ENCODE measurements at regions not wholly inside any gene's neighbourhood (a gene's known extent, or its start where the extent isn't known, plus 50 kb on each side); places are given as distances from the start of the nearest gene placed in this dataset.

- no peak overlapping the region for H3K4me3 Mint-ChIP-seq
- Histone ChIP-seq H3K4me2 (no peak overlapping the region), H3K79me2 (replicated peaks; ENCODE audit: insufficient read depth) (no peaks in the 10 kb centered on the region), H3F3A (replicated peaks; ENCODE audit: low read depth) (no peaks in the 10 kb centered on the region), H2AFZ (no peak overlapping the region), H3K27ac (ENCODE audit: low read depth) (no peak overlapping the region), H3K4me1 (ENCODE audit: insufficient read depth) (no peaks in the 10 kb centered on the region), H3K27me3 (ENCODE audit: insufficient read depth) (no peaks in the 10 kb centered on the region), H3K36me3 (ENCODE audit: insufficient read depth) (no peaks in the 10 kb centered on the region), H3K4me3 (no peak overlapping the region), H3K9me2 (ENCODE audit: insufficient read depth) (peaks cover 4% of the 10 kb centered on the region; the same call in 1 of the 2 replicates), H4K20me1 (replicated peaks; ENCODE audit: insufficient read depth) (no peaks in the 10 kb centered on the region)
- H3K9me3 Mint-ChIP-seq, result peaks cover 7% of the 10 kb centered on the region; the same call in 2 of the 3 replicates
- H3K27ac Mint-ChIP-seq, result no peak overlapping the region
- peaks cover 2% of the 10 kb centered on the region; the same call in 1 of the 3 replicates for H3K4me1 Mint-ChIP-seq
- H3K27me3 Mint-ChIP-seq (ENCODE audit: insufficient read depth, low read depth, poor library complexity), result no peaks in the 10 kb centered on the region
- DNase-seq (ENCODE audit: low spot score) (no peak), ATAC-seq (no peak)
- TF ChIP-seq, protein P1, sequence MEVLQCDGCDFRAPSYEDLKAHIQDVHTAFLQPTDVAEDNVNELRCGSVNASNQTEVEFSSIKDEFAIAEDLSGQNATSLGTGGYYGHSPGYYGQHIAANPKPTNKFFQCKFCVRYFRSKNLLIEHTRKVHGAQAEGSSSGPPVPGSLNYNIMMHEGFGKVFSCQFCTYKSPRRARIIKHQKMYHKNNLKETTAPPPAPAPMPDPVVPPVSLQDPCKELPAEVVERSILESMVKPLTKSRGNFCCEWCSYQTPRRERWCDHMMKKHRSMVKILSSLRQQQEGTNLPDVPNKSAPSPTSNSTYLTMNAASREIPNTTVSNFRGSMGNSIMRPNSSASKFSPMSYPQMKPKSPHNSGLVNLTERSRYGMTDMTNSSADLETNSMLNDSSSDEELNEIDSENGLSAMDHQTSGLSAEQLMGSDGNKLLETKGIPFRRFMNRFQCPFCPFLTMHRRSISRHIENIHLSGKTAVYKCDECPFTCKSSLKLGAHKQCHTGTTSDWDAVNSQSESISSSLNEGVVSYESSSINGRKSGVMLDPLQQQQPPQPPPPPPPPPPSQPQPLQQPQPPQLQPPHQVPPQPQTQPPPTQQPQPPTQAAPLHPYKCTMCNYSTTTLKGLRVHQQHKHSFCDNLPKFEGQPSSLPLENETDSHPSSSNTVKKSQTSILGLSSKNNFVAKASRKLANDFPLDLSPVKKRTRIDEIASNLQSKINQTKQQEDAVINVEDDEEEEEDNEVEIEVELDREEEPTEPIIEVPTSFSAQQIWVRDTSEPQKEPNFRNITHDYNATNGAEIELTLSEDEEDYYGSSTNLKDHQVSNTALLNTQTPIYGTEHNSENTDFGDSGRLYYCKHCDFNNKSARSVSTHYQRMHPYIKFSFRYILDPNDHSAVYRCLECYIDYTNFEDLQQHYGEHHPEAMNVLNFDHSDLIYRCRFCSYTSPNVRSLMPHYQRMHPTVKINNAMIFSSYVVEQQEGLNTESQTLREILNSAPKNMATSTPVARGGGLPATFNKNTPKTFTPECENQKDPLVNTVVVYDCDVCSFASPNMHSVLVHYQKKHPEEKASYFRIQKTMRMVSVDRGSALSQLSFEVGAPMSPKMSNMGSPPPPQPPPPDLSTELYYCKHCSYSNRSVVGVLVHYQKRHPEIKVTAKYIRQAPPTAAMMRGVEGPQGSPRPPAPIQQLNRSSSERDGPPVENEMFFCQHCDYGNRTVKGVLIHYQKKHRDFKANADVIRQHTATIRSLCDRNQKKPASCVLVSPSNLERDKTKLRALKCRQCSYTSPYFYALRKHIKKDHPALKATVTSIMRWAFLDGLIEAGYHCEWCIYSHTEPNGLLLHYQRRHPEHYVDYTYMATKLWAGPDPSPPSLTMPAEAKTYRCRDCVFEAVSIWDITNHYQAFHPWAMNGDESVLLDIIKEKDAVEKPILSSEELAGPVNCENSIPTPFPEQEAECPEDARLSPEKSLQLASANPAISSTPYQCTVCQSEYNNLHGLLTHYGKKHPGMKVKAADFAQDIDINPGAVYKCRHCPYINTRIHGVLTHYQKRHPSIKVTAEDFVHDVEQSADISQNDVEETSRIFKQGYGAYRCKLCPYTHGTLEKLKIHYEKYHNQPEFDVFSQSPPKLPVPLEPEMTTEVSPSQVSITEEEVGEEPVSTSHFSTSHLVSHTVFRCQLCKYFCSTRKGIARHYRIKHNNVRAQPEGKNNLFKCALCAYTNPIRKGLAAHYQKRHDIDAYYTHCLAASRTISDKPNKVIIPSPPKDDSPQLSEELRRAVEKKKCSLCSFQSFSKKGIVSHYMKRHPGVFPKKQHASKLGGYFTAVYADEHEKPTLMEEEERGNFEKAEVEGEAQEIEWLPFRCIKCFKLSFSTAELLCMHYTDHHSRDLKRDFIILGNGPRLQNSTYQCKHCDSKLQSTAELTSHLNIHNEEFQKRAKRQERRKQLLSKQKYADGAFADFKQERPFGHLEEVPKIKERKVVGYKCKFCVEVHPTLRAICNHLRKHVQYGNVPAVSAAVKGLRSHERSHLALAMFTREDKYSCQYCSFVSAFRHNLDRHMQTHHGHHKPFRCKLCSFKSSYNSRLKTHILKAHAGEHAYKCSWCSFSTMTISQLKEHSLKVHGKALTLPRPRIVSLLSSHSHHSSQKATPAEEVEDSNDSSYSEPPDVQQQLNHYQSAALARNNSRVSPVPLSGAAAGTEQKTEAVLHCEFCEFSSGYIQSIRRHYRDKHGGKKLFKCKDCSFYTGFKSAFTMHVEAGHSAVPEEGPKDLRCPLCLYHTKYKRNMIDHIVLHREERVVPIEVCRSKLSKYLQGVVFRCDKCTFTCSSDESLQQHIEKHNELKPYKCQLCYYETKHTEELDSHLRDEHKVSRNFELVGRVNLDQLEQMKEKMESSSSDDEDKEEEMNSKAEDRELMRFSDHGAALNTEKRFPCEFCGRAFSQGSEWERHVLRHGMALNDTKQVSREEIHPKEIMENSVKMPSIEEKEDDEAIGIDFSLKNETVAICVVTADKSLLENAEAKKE (CRISPR knock-in tag; IDR thresholded peaks at IDR 0.05), result no peak
- TF ChIP-seq, protein P2, sequence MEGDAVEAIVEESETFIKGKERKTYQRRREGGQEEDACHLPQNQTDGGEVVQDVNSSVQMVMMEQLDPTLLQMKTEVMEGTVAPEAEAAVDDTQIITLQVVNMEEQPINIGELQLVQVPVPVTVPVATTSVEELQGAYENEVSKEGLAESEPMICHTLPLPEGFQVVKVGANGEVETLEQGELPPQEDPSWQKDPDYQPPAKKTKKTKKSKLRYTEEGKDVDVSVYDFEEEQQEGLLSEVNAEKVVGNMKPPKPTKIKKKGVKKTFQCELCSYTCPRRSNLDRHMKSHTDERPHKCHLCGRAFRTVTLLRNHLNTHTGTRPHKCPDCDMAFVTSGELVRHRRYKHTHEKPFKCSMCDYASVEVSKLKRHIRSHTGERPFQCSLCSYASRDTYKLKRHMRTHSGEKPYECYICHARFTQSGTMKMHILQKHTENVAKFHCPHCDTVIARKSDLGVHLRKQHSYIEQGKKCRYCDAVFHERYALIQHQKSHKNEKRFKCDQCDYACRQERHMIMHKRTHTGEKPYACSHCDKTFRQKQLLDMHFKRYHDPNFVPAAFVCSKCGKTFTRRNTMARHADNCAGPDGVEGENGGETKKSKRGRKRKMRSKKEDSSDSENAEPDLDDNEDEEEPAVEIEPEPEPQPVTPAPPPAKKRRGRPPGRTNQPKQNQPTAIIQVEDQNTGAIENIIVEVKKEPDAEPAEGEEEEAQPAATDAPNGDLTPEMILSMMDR (conservative IDR thresholded peaks at IDR 0.05; ENCODE audit: low read depth in 2 of 2), result no peak
- no peak for TF ChIP-seq EZH2 (IDR thresholded peaks at IDR 0.05; ENCODE audit: low read depth, unreplicated experiment)
- TF ChIP-seq STAT1 (IDR thresholded peaks at IDR 0.05; ENCODE audit: unreplicated experiment), result no peak
- no peak for TF ChIP-seq EZH2phosphoT487 (IDR thresholded peaks at IDR 0.05; ENCODE audit: unreplicated experiment)
- no peak for TF ChIP-seq CREB1 (CRISPR knock-in tag; IDR thresholded peaks at IDR 0.05; ENCODE audit: low read depth)
- no peak for TF ChIP-seq NANOG (IDR thresholded peaks at IDR 0.05; ENCODE audit: borderline replicate concordance)
- TF ChIP-seq ZNF114 (CRISPR knock-in tag; IDR thresholded peaks at IDR 0.05), result no peak
- TF ChIP-seq JUNB (IDR thresholded peaks at IDR 0.05; ENCODE audit: unreplicated experiment), result no peak
- TF ChIP-seq, protein P3, sequence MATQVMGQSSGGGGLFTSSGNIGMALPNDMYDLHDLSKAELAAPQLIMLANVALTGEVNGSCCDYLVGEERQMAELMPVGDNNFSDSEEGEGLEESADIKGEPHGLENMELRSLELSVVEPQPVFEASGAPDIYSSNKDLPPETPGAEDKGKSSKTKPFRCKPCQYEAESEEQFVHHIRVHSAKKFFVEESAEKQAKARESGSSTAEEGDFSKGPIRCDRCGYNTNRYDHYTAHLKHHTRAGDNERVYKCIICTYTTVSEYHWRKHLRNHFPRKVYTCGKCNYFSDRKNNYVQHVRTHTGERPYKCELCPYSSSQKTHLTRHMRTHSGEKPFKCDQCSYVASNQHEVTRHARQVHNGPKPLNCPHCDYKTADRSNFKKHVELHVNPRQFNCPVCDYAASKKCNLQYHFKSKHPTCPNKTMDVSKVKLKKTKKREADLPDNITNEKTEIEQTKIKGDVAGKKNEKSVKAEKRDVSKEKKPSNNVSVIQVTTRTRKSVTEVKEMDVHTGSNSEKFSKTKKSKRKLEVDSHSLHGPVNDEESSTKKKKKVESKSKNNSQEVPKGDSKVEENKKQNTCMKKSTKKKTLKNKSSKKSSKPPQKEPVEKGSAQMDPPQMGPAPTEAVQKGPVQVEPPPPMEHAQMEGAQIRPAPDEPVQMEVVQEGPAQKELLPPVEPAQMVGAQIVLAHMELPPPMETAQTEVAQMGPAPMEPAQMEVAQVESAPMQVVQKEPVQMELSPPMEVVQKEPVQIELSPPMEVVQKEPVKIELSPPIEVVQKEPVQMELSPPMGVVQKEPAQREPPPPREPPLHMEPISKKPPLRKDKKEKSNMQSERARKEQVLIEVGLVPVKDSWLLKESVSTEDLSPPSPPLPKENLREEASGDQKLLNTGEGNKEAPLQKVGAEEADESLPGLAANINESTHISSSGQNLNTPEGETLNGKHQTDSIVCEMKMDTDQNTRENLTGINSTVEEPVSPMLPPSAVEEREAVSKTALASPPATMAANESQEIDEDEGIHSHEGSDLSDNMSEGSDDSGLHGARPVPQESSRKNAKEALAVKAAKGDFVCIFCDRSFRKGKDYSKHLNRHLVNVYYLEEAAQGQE (IDR thresholded peaks at IDR 0.05; ENCODE audit: unreplicated experiment), result no peak
- TF ChIP-seq ETS1 (IDR thresholded peaks at IDR 0.05), result no peak
- TF ChIP-seq POLR2AphosphoS5 (IDR thresholded peaks at IDR 0.05; ENCODE audit: low read depth), result no peak
- no peak for TF ChIP-seq ZNF331 (CRISPR knock-in tag; IDR thresholded peaks at IDR 0.05; ENCODE audit: low read depth)
- no peaks in the 10 kb centered on the region for H3K36me3 Mint-ChIP-seq (ENCODE audit: low read depth)
Observed at GRCh38 chr3:118809696-118810498, 224.7 kb downstream of the IGSF11 start.

Data from GM23338 (cell line).